Peyer's patch (tissue), 4 donors: ENCODE measurements at regions not wholly inside any gene's neighbourhood (a gene's known extent, or its start where the extent isn't known, plus 50 kb on each side); places are given as distances from the start of the nearest gene placed in this dataset.

Source experiments
- DNase-seq, 3 donors: peaks; one replicate each; pipeline ENCODE4 v3.0.0-alpha.2; 2017 to 2019
- H3K27ac ChIP-seq, 4 donors: fragments of 200-600 bp; sonication (generic); one replicate each; pipeline ENCODE4 v1.5.1; 2016 to 2019
- H3K27me3 ChIP-seq, 2 donors: fragments of 200-600 bp; sonication (generic); one replicate each; pipeline ENCODE4 v1.5.1; 2019
- H3K36me3 ChIP-seq, 3 donors: fragments of 200-600 bp; sonication (generic); one replicate each; pipeline ENCODE4 v1.5.1; 2016 to 2019
- H3K4me1 ChIP-seq, 4 donors: fragments of 200-600 bp; sonication (generic); one replicate each; pipeline ENCODE4 v1.5.1; 2016 to 2019
- H3K4me3 ChIP-seq, 4 donors: fragments of 200-600 bp; sonication (generic); 1 replicate in 3 of 4; 2 replicates in 1 of 4; pipeline ENCODE4 v1.5.1; 2016 to 2019; ENCODE audit warnings: mild to moderate bottlenecking in 1 of 4
- H3K9me3 ChIP-seq, 4 donors: fragments of 200-600 bp; sonication (generic); one replicate each; pipeline ENCODE4 v1.5.1; 2016 to 2019; ENCODE audit warnings: mild to moderate bottlenecking in 1 of 4
- POLR2A ChIP-seq, 2 donors: fragments of 450-650 bp; IDR thresholded peaks; one replicate each; pipeline ENCODE4 v1.5.1; 2017; ENCODE audit warnings: antibody characterized with exemption in 2 of 2, mild to moderate bottlenecking in 2 of 2, moderate library complexity in 2 of 2
- TF ChIP-seq, protein P1 (sequence below), 6 experiments: fragments of 450-650 bp in 4 of 6; fragments of 200-600 bp in 2 of 6; sonication (generic) in 1 of 6; IDR thresholded peaks; one replicate each; pipeline ENCODE4 v1.5.1; 2017 to 2019; ENCODE audit warnings: antibody characterized with exemption in 6 of 6, mild to moderate bottlenecking in 3 of 6, moderate library complexity in 1 of 6

- H3K36me3 ChIP-seq, result no peaks in the 10 kb centered on the region
- no peaks in the 10 kb centered on the region for H3K9me3 ChIP-seq
- no peaks in the 10 kb centered on the region for H3K27me3 ChIP-seq
- peaks cover 0 to 4% (median 0%) of the 10 kb centered on the region in 4 donors for H3K4me1 ChIP-seq
- H3K27ac ChIP-seq, result peak overlapping the region in 2 of 4 donors; percentile 19 to 22
- no peak for DNase-seq
- no peak overlapping the region for H3K4me3 ChIP-seq
- TF ChIP-seq, protein P1, sequence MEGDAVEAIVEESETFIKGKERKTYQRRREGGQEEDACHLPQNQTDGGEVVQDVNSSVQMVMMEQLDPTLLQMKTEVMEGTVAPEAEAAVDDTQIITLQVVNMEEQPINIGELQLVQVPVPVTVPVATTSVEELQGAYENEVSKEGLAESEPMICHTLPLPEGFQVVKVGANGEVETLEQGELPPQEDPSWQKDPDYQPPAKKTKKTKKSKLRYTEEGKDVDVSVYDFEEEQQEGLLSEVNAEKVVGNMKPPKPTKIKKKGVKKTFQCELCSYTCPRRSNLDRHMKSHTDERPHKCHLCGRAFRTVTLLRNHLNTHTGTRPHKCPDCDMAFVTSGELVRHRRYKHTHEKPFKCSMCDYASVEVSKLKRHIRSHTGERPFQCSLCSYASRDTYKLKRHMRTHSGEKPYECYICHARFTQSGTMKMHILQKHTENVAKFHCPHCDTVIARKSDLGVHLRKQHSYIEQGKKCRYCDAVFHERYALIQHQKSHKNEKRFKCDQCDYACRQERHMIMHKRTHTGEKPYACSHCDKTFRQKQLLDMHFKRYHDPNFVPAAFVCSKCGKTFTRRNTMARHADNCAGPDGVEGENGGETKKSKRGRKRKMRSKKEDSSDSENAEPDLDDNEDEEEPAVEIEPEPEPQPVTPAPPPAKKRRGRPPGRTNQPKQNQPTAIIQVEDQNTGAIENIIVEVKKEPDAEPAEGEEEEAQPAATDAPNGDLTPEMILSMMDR (IDR thresholded peaks at IDR 0.05), result no peak
- TF ChIP-seq POLR2A (IDR thresholded peaks at IDR 0.05), result no peak
Measured at GRCh38 chr7:47651355-47652317, 69.7 kb upstream of the TNS3 start.

GRCh38 chr7:47649919-47650318, 68.0 kb upstream of the TNS3 start:
- H3K4me3 ChIP-seq, result no peak overlapping the region
- TF ChIP-seq POLR2A (IDR thresholded peaks at IDR 0.05), result no peak
- TF ChIP-seq, protein P1 (IDR thresholded peaks at IDR 0.05), result no peak
- H3K27me3 ChIP-seq, result no peaks in the 10 kb centered on the region
- no peak overlapping the region for H3K27ac ChIP-seq
- no peaks in the 10 kb centered on the region for H3K9me3 ChIP-seq
- DNase-seq, result no peak
- no peaks in the 10 kb centered on the region for H3K36me3 ChIP-seq
- peaks cover 0 to 6% (median 0%) of the 10 kb centered on the region in 4 donors for H3K4me1 ChIP-seq

DNA sequence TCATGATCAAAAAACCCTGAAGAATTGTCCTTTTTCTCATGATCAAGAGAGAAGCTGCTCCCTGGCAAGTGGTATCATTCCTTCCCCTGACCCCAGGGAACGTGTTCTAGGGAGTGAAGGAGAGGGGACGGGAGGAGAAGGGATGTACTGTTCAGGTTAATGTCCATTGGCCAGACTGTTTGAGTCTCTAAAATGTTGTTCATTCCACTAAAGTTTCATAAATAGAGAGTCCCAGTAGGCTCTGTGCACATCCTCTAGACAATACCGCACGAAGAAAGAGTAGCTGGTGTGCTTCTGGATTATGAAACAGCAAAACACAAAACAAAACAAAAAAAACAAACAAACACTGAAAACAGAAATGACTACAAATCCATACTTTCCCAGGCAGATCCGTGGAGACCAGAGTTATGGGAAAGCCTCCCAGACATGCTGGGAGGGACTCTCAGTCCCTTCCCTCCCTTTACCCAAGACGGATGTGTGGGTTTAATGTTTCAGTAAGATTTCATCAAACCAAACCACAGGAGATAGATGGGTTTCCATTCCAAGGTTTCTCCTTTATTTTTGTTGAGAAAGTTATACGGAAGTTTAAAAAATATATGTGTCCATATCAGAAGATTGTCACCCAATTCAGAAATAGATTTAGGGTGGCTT, 66.5 kb upstream of the TNS3 start:
- Histone ChIP-seq H3K9me3 (no peaks in the 10 kb centered on the region), H3K27me3 (no peaks in the 10 kb centered on the region), H3K4me3 (no peak overlapping the region), H3K4me1 (peaks cover 0 to 6% (median 0%) of the 10 kb centered on the region in 4 donors), H3K36me3 (no peaks in the 10 kb centered on the region), H3K27ac (peak overlapping the region in 1 of 4 donors; percentile 71)
- no peak for DNase-seq
- TF ChIP-seq, protein P1 (IDR thresholded peaks at IDR 0.05), result no peak
- TF ChIP-seq POLR2A (IDR thresholded peaks at IDR 0.05), result no peak

GRCh38 chr7:47647918-47648250, 66.0 kb upstream of the TNS3 start:
- no peak overlapping the region for H3K4me3 ChIP-seq
- TF ChIP-seq, protein P1 (IDR thresholded peaks at IDR 0.05), result no peak
- no peak for TF ChIP-seq POLR2A (IDR thresholded peaks at IDR 0.05)
- no peak for DNase-seq
- no peaks in the 10 kb centered on the region for H3K27me3 ChIP-seq
- peak overlapping the region in 2 of 4 donors; percentile 22 to 71 for H3K27ac ChIP-seq
- H3K4me1 ChIP-seq, result peaks cover 0 to 6% (median 0%) of the 10 kb centered on the region in 4 donors
- no peaks in the 10 kb centered on the region for H3K36me3 ChIP-seq
- H3K9me3 ChIP-seq, result no peaks in the 10 kb centered on the region

GRCh38 chr7:47647181-47647917, 65.4 kb upstream of the TNS3 start:
- Histone ChIP-seq H3K4me1 (peaks cover 0 to 6% (median 0%) of the 10 kb centered on the region in 4 donors), H3K36me3 (no peaks in the 10 kb centered on the region), H3K4me3 (no peak overlapping the region), H3K9me3 (no peaks in the 10 kb centered on the region), H3K27ac (peak overlapping the region in 3 of 4 donors; percentile 9 to 71 (median 22)), H3K27me3 (no peaks in the 10 kb centered on the region)
- DNase-seq, result peak in 2 of 3 donors; percentile 70 to 74
- TF ChIP-seq, protein P1 (IDR thresholded peaks at IDR 0.05), result no peak
- no peak for TF ChIP-seq POLR2A (IDR thresholded peaks at IDR 0.05)
